Fibroblast of lung (primary cell): ENCODE measurements at regions not wholly inside any gene's neighbourhood (a gene's known extent, or its start where the extent isn't known, plus 50 kb on each side); places are given as distances from the start of the nearest gene placed in this dataset.

Experiments
- EZH2 ChIP-seq: IDR thresholded peaks from 2 replicates; pipeline ENCODE4 v1.5.1; 2012; ENCODE audit warnings: low read length, control low read depth, mild to moderate bottlenecking; ENCODE audit errors: missing control alignments
- TF ChIP-seq, protein P1 (sequence below), 2 donors: IDR thresholded peaks in 1 of 2; conservative IDR thresholded peaks in 1 of 2; 1 replicate in 1 of 2; 2 replicates in 1 of 2; pipeline ENCODE4 v1.5.1; 2011 to 2012; ENCODE audit warnings: low read length in 2 of 2, control low read depth in 1 of 2, inconsistent platforms in 1 of 2, low read depth in 1 of 2, mild to moderate bottlenecking in 1 of 2

DNA sequence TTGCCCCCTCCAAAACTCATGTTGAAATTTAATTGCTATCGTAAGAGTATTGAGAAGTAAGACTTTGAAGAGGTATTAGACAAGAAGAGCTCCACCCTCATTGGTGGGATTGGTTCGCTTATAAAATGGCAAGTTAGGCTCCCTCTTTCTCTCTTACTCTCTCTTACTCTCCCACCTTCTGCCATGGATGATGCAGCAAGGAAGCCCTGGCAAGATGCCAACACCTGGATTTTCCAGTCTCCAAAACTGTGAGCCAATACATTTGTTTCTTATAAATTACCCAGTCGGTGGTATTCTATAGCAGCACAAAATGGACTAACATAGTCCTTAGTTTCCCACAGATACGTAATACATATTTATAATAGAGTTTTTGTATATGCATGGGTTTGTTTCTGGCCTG is 119.4 kb downstream of the DDIT4L start:
- TF ChIP-seq, protein P1, sequence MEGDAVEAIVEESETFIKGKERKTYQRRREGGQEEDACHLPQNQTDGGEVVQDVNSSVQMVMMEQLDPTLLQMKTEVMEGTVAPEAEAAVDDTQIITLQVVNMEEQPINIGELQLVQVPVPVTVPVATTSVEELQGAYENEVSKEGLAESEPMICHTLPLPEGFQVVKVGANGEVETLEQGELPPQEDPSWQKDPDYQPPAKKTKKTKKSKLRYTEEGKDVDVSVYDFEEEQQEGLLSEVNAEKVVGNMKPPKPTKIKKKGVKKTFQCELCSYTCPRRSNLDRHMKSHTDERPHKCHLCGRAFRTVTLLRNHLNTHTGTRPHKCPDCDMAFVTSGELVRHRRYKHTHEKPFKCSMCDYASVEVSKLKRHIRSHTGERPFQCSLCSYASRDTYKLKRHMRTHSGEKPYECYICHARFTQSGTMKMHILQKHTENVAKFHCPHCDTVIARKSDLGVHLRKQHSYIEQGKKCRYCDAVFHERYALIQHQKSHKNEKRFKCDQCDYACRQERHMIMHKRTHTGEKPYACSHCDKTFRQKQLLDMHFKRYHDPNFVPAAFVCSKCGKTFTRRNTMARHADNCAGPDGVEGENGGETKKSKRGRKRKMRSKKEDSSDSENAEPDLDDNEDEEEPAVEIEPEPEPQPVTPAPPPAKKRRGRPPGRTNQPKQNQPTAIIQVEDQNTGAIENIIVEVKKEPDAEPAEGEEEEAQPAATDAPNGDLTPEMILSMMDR (conservative IDR thresholded peaks at IDR 0.05 in 1 of 2, IDR thresholded peaks at IDR 0.05 in 1 of 2; ENCODE audit: low read depth in 1 of 2, low read length in 2 of 2): no peak
- no peak for TF ChIP-seq EZH2
